ENCODE measurements at regions not wholly inside any gene's neighbourhood (a gene's known extent, or its start where the extent isn't known, plus 50 kb on each side); places are given as distances from the start of the nearest gene placed in this dataset.

GRCh38 chr5:173736374-173736773 is 119.9 kb upstream of the BOD1 start:
- H3K9me3 ChIP-seq: no peaks in the 10 kb centered on the region
- no peak overlapping the region for H3K27ac ChIP-seq
- no peak for TF ChIP-seq CTCF (IDR thresholded peaks at IDR 0.05)
- TF ChIP-seq POLR2A (IDR thresholded peaks at IDR 0.05): no peak
- intact Hi-C loops (cut with DNase I; ENCODE audit: low total_unique reads): no loop called here
- no peak for DNase-seq
- no peaks in the 10 kb centered on the region for H3K36me3 ChIP-seq
- no peaks in the 10 kb centered on the region for H3K4me1 ChIP-seq
- H3K27me3 ChIP-seq: no peaks in the 10 kb centered on the region
- no peak overlapping the region for H3K4me3 ChIP-seq

- no peak overlapping the region for H3K4me3 ChIP-seq
- intact Hi-C loops (cut with DNase I; ENCODE audit: low total_unique reads): no loop called here
- no peak overlapping the region for H3K27ac ChIP-seq
- H3K9me3 ChIP-seq: no peaks in the 10 kb centered on the region
- TF ChIP-seq POLR2A (IDR thresholded peaks at IDR 0.05) (no peak), CTCF (IDR thresholded peaks at IDR 0.05) (no peak)
- H3K4me1 ChIP-seq: no peaks in the 10 kb centered on the region
- H3K36me3 ChIP-seq: no peaks in the 10 kb centered on the region
- no peak for DNase-seq
- H3K27me3 ChIP-seq: no peaks in the 10 kb centered on the region
Observed at GRCh38 chr5:173736923-173737412, 120.5 kb upstream of the BOD1 start.

- H3K27ac ChIP-seq: no peak overlapping the region
- no peaks in the 10 kb centered on the region for H3K9me3 ChIP-seq
- no peak overlapping the region for H3K4me3 ChIP-seq
- H3K4me1 ChIP-seq: no peaks in the 10 kb centered on the region
- no peak for TF ChIP-seq POLR2A (IDR thresholded peaks at IDR 0.05)
- no peak for TF ChIP-seq CTCF (IDR thresholded peaks at IDR 0.05)
- H3K36me3 ChIP-seq: no peaks in the 10 kb centered on the region
- intact Hi-C loops (cut with DNase I; ENCODE audit: low total_unique reads): no loop called here
- no peak for DNase-seq
- H3K27me3 ChIP-seq: no peaks in the 10 kb centered on the region
Observed at GRCh38 chr5:173739741-173740140, 123.3 kb upstream of the BOD1 start.

GRCh38 chr5:173740400-173740799 is 124.0 kb upstream of the BOD1 start:
- Histone ChIP-seq H3K9me3 (no peaks in the 10 kb centered on the region), H3K4me3 (no peak overlapping the region), H3K36me3 (no peaks in the 10 kb centered on the region), H3K27ac (no peak overlapping the region), H3K4me1 (no peaks in the 10 kb centered on the region), H3K27me3 (no peaks in the 10 kb centered on the region)
- TF ChIP-seq CTCF (IDR thresholded peaks at IDR 0.05): no peak
- TF ChIP-seq POLR2A (IDR thresholded peaks at IDR 0.05): no peak
- intact Hi-C loops (cut with DNase I; ENCODE audit: low total_unique reads): no loop called here
- no peak for DNase-seq

GRCh38 chr5:173741087-173741486 is 124.6 kb upstream of the BOD1 start:
- no peak overlapping the region for H3K4me3 ChIP-seq
- H3K36me3 ChIP-seq: no peaks in the 10 kb centered on the region
- H3K9me3 ChIP-seq: no peaks in the 10 kb centered on the region
- H3K27ac ChIP-seq: no peak overlapping the region
- H3K27me3 ChIP-seq: no peaks in the 10 kb centered on the region
- H3K4me1 ChIP-seq: no peaks in the 10 kb centered on the region
- TF ChIP-seq POLR2A (IDR thresholded peaks at IDR 0.05) (no peak), CTCF (IDR thresholded peaks at IDR 0.05) (no peak)
- no peak for DNase-seq
- intact Hi-C loops (cut with DNase I; ENCODE audit: low total_unique reads): no loop called here
